ENCODE measurements at regions not wholly inside any gene's neighbourhood (a gene's known extent, or its start where the extent isn't known, plus 50 kb on each side); places are given as distances from the start of the nearest gene placed in this dataset.
"Not testable (repeated sequence)": the region's sequence is repeated elsewhere in the genome, so short reads cannot be mapped to it uniquely, and the experiment has no call there.

- no peak overlapping the region for H3K4me3 ChIP-seq
- no peak overlapping the region for H3K27ac ChIP-seq
These were observed 333.9 kb upstream of the ERCC4 start for GRCh38 chr16:13586051-13586450.

DNA sequence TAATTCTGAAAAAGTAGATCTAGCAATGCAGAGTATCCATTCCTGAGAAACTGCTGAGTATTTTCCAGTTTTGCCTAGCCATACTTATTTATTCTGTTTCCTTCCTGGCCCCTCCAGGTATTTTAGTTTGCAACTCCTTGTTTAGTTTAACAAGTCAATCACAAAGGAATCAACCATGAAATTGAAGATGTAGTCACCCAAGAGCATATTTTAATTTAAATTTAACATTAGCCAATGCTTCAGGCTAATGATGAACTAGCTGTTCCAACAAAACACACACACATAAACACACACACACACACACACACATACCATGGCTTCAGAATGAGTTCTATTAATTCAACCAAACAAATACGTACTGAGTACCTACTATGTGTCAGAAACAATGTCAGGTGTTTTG is 332.8 kb upstream of the ERCC4 start:
- no peak overlapping the region for H3K27ac ChIP-seq

DNA sequence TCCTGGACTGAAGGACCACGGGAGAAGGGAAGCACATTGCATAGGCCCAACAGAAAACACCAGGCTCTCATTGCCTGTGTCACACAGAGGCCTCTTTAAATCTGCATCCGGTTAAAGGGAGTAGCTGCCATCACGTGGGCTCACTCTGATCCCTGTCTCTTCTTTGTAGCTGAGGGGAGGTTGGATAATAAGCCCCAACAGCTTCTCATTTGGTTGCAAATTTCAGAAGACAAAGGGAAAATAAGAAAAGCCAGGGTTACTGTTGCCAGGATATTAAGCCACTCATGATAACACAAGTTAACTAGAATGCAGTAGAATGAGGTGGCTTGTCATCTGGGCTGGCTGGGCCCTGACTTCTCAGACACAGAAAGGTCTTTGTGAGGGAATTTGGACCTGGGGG is 325.1 kb upstream of the ERCC4 start:
- Histone ChIP-seq H3K4me3 (no peak overlapping the region), H3K27ac (no peak overlapping the region)

More for the DNA sequence above, 332.8 kb upstream of the ERCC4 start:
- no peak overlapping the region for H3K4me3 ChIP-seq

DNA sequence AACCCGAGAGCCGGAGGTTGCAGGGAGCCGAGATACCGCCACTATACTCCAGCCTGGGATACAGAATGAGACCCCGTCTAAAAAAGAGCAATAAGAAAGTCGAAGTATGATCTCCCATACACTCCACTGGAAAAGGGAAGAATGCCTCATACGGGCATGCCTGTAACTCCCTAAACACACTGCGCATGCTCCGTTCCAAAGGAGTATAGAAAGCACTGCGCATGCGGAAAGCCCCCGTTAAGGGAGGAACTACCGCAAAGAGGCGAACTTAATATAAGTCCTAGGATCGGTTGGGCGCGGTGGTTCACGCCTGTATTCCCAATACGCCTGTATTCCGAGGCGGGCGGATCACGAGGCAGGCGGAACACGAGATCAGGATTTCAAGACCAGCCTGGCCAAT is 313.1 kb upstream of the ERCC4 start:
- H3K27ac ChIP-seq, result no peak overlapping the region
- no peak overlapping the region for H3K4me3 ChIP-seq

DNA sequence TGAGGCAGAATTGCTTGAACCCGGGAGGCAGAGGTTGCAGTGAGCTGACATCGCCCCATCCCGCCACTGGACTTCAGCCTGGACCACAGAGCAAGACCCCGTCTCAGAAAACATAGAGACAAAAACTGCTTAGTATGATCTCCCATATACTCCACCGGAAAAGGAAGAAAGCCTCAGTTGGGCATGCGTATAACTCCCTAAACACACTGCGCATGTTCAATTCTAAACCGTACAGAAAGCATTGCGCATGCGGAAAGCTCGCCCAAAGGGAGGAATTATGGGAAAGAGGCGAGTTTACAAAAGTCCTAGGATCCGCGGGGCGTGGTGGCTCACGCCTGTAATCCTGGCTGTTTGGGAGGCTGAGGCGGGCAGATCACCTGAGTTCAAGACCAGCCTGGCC is 312.7 kb upstream of the ERCC4 start:
- H3K27ac ChIP-seq, result no peak overlapping the region
- no peak overlapping the region for H3K4me3 ChIP-seq

- Histone ChIP-seq H3K4me3 (no peak overlapping the region), H3K27ac (no peak overlapping the region)
These were observed 308.4 kb upstream of the ERCC4 start for GRCh38 chr16:13611596-13611995.

DNA sequence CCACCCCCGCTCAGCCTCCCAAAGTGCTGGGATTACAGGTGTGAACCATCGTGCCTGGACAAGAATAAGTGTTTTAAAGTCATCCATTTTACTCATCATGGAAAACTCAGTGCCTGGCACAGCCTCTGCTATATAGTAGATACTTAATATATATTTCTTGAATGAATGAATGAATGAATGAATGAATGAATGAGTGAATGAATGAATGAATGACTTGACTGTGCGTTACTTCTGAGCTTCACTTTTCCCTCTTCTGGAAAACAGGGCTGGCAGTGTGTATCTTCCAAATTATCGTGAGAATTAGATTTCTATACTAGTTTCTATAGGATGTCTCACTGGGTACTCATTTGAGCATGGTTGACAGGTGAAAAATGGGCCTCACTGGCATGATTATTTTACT is 307.3 kb upstream of the ERCC4 start:
- no peak overlapping the region for H3K4me3 ChIP-seq
- H3K27ac ChIP-seq, result no peak overlapping the region

DNA sequence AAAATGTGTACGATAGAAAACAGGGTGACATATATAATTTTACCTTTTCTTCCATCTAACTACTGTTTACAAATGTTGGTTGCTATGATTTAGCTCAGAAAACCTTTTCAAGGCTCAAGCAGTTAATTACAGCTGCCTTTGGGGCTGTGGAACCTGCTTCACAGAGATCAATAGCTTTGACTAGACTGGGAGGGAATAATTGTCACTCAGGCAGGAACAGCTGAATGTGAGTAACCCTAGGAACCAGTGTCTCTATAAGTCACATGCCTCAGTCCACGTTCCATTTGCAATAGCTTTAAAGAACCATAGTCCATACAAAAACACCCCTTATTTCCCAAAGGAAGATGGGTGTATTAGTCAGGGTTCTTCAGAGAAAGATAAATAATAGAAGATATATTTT is 306.8 kb upstream of the ERCC4 start:
- Histone ChIP-seq H3K4me3 (no peak overlapping the region), H3K27ac (no peak overlapping the region)

- H3K4me3 ChIP-seq, result no peak overlapping the region
These were observed 298.3 kb upstream of the ERCC4 start for GRCh38 chr16:13621639-13622038.

GRCh38 chr16:13628156-13628555 is 291.8 kb upstream of the ERCC4 start:
- no peak overlapping the region for H3K27ac ChIP-seq
- H3K4me3 ChIP-seq, result no peak overlapping the region

More at GRCh38 chr16:13621639-13622038, 298.3 kb upstream of the ERCC4 start:
- H3K27ac ChIP-seq, result no peak overlapping the region

DNA sequence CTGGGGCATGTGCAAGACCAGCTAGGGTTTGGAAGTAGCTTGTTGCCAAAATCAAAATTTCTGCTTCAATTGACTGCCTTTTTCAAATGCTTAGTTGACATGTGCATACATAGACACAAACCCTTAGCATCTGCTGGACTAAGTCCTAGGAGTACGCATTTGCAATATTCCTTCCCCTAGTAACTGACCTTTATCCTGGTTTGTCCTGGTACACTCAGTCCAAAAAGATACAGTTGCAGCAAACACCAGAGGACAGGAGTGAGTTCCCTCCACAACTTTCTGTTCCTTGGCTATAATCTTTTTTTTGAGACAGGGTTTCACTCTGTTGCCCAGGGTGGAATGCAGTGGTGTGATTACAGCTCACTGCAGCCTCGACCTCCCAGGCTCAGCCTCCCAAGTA is 290.2 kb upstream of the ERCC4 start:
- Histone ChIP-seq H3K4me3 (no peak overlapping the region), H3K27ac (no peak overlapping the region)

DNA sequence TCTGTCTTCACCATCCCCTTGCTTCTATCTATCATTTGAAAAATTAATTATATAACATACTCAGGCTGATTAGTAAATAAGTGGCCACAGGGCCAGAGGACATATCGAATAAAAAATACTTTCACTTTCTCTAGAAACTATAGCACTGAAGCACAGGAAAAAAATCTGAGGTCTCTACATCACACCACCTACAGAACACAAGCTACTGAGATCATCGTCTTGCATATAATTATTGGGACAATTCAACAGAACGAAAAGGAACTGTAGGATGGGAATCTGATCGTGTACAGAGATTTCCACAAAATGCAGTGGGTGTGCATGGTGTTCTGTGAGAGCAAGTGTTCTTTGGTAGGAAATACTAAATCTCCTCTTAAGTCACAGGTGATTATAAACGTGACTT is 289.6 kb upstream of the ERCC4 start:
- no peak overlapping the region for H3K4me3 ChIP-seq
- no peak overlapping the region for H3K27ac ChIP-seq

GRCh38 chr16:13631213-13631767 is 288.7 kb upstream of the ERCC4 start:
- H3K27ac ChIP-seq, result no peak overlapping the region
- no peak overlapping the region for H3K4me3 ChIP-seq

GRCh38 chr16:13631916-13632315 is 288.0 kb upstream of the ERCC4 start:
- H3K27ac ChIP-seq, result no peak overlapping the region
- H3K4me3 ChIP-seq, result no peak overlapping the region

- not testable (repeated sequence) for H3K4me3 ChIP-seq, H3K27ac ChIP-seq
These were observed 287.4 kb upstream of the ERCC4 start for GRCh38 chr16:13632504-13632903.

- H3K27ac ChIP-seq, result no peak overlapping the region
- no peak overlapping the region for H3K4me3 ChIP-seq
These were observed 286.5 kb upstream of the ERCC4 start for GRCh38 chr16:13633391-13633861.

GRCh38 chr16:13634253-13634652 is 285.7 kb upstream of the ERCC4 start:
- Histone ChIP-seq H3K27ac (no peak overlapping the region), H3K4me3 (no peak overlapping the region)

GRCh38 chr16:13634959-13635358 is 285.0 kb upstream of the ERCC4 start:
- H3K4me3 ChIP-seq, result no peak overlapping the region
- H3K27ac ChIP-seq, result no peak overlapping the region

GRCh38 chr16:13638218-13638617 is 281.7 kb upstream of the ERCC4 start:
- H3K4me3 ChIP-seq, result no peak overlapping the region
- no peak overlapping the region for H3K27ac ChIP-seq

DNA sequence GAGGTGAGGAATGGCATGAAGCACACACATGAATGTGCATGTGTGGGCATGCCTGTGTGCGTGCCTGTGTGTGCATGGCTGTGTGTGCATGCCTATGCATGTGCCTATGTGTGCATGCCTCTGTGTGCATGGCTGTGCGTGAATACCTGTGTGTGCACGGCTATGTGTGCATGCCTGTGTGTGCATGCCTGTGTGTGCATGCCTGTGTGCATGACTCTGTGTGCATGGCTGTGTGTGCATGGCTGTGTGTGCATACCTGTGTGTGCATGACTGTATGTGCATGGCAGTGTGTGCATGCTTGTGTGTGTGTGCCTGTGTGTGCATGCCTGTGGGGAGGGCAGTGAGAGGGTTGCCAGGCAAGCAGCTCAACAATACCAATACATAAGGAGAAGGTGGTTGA is 276.5 kb upstream of the ERCC4 start:
- H3K4me3 ChIP-seq, result no peak overlapping the region
- no peak overlapping the region for H3K27ac ChIP-seq

GRCh38 chr16:13645601-13646245 is 274.2 kb upstream of the ERCC4 start:
- H3K4me3 ChIP-seq, result no peak overlapping the region
- no peak overlapping the region for H3K27ac ChIP-seq

DNA sequence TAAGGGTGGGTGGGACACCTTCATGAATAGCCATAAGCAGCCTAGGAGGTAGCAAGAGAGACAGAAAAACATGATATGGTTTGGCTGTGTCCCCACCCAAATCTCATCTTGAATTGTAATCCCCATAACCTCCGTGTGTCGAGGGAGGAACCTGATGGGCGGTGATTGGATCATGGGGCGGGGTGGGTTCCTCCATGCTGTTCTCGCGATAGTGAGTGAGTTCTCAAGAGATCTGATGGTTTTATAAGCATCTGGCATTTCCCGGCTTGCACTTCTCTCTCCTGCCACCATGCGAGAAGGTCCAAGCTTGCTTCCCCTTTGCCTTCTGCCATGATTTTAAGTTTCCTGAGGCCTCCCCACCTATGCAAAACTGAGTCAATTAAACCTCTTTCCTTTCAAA is 259.1 kb upstream of the ERCC4 start:
- Histone ChIP-seq H3K27ac (no peak overlapping the region), H3K4me3 (no peak overlapping the region)
